Spleen (tissue), 7 donors: ENCODE measurements at regions not wholly inside any gene's neighbourhood (a gene's known extent, or its start where the extent isn't known, plus 50 kb on each side); places are given as distances from the start of the nearest gene placed in this dataset.

Experiments
- POLR2AphosphoS5 ChIP-seq, 3 donors: sonication (generic); formaldehyde crosslinking; IDR thresholded peaks; one replicate each; pipeline ENCODE4 v1.5.1; 2017; ENCODE audit warnings: antibody characterized with exemption in 3 of 3
- TF ChIP-seq, protein P1 (sequence below), 11 experiments: fragments of 200-600 bp in 7 of 11; fragments of 450-650 bp in 4 of 11; sonication (generic) in 4 of 11; IDR thresholded peaks in 8 of 11; conservative IDR thresholded peaks in 3 of 11; 1 replicate in 7 of 11; 2 replicates in 4 of 11; pipeline versions ENCODE4 v1.4.0 to v1.8.0; 2016 to 2021; ENCODE audit warnings: antibody characterized with exemption in 11 of 11, inconsistent platforms in 4 of 11, mild to moderate bottlenecking in 1 of 11
- donor health status: DM: no; HTN: no; CAD: no; lungs with moderate emphysema.
- donor health status: DM: no; HTN: no; CAD: no.
- donor health status: DM: no; HTN: no; CAD: no.

DNA sequence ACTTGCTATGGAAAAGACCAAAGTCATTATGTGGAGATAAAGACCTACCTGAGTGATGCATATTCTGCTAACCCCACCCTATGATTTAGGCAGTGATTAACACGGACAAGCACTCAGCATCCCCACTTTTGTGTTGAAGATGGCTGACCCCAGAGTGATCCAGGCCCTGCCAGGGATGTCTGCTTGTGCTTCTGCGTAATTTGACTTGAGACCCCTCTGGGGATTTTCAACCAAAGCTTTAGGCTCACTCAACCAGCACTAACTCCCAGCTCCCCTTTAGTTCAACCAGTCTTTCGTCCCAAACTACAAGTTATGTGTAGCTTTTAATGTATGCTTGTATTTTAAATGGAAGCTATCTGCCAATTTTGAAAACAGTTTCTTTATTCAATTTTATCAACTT, 538.0 kb upstream of the ID4 start:
- TF ChIP-seq, protein P1, sequence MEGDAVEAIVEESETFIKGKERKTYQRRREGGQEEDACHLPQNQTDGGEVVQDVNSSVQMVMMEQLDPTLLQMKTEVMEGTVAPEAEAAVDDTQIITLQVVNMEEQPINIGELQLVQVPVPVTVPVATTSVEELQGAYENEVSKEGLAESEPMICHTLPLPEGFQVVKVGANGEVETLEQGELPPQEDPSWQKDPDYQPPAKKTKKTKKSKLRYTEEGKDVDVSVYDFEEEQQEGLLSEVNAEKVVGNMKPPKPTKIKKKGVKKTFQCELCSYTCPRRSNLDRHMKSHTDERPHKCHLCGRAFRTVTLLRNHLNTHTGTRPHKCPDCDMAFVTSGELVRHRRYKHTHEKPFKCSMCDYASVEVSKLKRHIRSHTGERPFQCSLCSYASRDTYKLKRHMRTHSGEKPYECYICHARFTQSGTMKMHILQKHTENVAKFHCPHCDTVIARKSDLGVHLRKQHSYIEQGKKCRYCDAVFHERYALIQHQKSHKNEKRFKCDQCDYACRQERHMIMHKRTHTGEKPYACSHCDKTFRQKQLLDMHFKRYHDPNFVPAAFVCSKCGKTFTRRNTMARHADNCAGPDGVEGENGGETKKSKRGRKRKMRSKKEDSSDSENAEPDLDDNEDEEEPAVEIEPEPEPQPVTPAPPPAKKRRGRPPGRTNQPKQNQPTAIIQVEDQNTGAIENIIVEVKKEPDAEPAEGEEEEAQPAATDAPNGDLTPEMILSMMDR (IDR thresholded peaks at IDR 0.05 in 8 of 11, conservative IDR thresholded peaks at IDR 0.05 in 3 of 11) = no peak
- no peak for TF ChIP-seq POLR2AphosphoS5 (IDR thresholded peaks at IDR 0.05)
